WERI-Rb-1 (cell line): ENCODE measurements at regions not wholly inside any gene's neighbourhood (a gene's known extent, or its start where the extent isn't known, plus 50 kb on each side); places are given as distances from the start of the nearest gene placed in this dataset.

Source experiments
- DNase-seq: peaks from one replicate; pipeline ENCODE4 v3.0.0-alpha.2; 2020
- H3K27ac ChIP-seq: fragments of 250-450 bp; sonication (Bioruptor Pico); 2 replicates; pipeline ENCODE4 v1.5.1; 2020; ENCODE audit warnings: mild to moderate bottlenecking, moderate library complexity
- H3K27me3 ChIP-seq: fragments of 250-450 bp; sonication (Bioruptor Pico); 2 replicates; pipeline ENCODE4 v1.5.1; 2021; ENCODE audit warnings: mild to moderate bottlenecking, low read depth, moderate library complexity; ENCODE audit not compliant: insufficient read depth, severe bottlenecking
- H3K36me3 ChIP-seq: fragments of 250-450 bp; sonication (Bioruptor Pico); 2 replicates; pipeline ENCODE4 v1.5.1; 2020; ENCODE audit warnings: mild to moderate bottlenecking, moderate library complexity
- H3K4me3 ChIP-seq: 2 replicates; pipeline ENCODE4 v1.5.1; 2011; ENCODE audit warnings: low read depth, mild to moderate bottlenecking, control low read depth, low read length
- H3K9me3 ChIP-seq: fragments of 250-450 bp; sonication (Bioruptor Pico); 2 replicates; pipeline ENCODE4 v1.5.1; 2021; ENCODE audit warnings: mild to moderate bottlenecking, moderate library complexity; ENCODE audit not compliant: severe bottlenecking
- CTCF ChIP-seq: IDR thresholded peaks from 2 replicates; pipeline ENCODE4 v1.5.1; 2011; ENCODE audit warnings: low read depth, mild to moderate bottlenecking, control low read depth, inconsistent platforms, low read length

- Histone ChIP-seq H3K9me3 (no peaks in the 10 kb centered on the region), H3K27me3 (peaks cover 88% of the 10 kb centered on the region), H3K4me3 (no peak overlapping the region), H3K36me3 (no peaks in the 10 kb centered on the region), H3K27ac (no peak overlapping the region)
- DNase-seq, result no peak
- no peak for TF ChIP-seq CTCF
Measured at GRCh38 chr4:152243896-152244595, 291.8 kb downstream of the FBXW7 start.

- Histone ChIP-seq H3K4me3 (no peak overlapping the region), H3K27ac (no peak overlapping the region), H3K36me3 (no peaks in the 10 kb centered on the region), H3K9me3 (no peaks in the 10 kb centered on the region), H3K27me3 (peaks cover 84% of the 10 kb centered on the region)
- no peak for TF ChIP-seq CTCF
- DNase-seq, result no peak
Measured at GRCh38 chr4:152243206-152243605, 292.7 kb downstream of the FBXW7 start.

DNA sequence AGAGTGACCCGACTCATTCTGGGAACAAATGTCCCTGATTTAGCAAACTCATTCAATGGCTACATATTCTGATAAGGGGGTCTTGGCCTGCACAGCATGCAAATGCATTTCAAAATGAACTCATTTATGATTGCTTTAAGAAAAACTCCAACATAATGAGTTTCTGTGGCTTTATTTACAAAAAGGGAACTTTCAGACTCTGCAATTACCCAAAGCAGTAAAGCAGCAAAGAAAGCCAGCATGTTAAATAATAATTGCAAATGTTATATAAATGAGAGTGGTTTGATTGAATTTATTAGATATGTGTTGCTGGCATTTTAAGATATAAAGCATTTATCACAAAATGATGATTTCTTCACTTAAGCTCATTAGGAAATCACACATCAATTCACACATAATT is 295.7 kb downstream of the FBXW7 start:
- H3K27me3 ChIP-seq, result peaks cover 64% of the 10 kb centered on the region
- TF ChIP-seq CTCF, result no peak
- no peaks in the 10 kb centered on the region for H3K9me3 ChIP-seq
- H3K36me3 ChIP-seq, result no peaks in the 10 kb centered on the region
- DNase-seq, result no peak
- H3K4me3 ChIP-seq, result no peak overlapping the region
- H3K27ac ChIP-seq, result no peak overlapping the region

- Histone ChIP-seq H3K4me3 (no peak overlapping the region), H3K27me3 (peaks cover 62% of the 10 kb centered on the region), H3K9me3 (no peaks in the 10 kb centered on the region), H3K27ac (no peak overlapping the region), H3K36me3 (no peaks in the 10 kb centered on the region)
- no peak for TF ChIP-seq CTCF
- DNase-seq, result no peak
Measured at GRCh38 chr4:152239216-152239615, 296.7 kb downstream of the FBXW7 start.

- Histone ChIP-seq H3K27ac (no peak overlapping the region), H3K4me3 (no peak overlapping the region), H3K9me3 (no peaks in the 10 kb centered on the region), H3K27me3 (peaks cover 64% of the 10 kb centered on the region), H3K36me3 (no peaks in the 10 kb centered on the region)
- DNase-seq, result no peak
- no peak for TF ChIP-seq CTCF
Measured at GRCh38 chr4:152236519-152237056, 299.3 kb downstream of the FBXW7 start.

DNA sequence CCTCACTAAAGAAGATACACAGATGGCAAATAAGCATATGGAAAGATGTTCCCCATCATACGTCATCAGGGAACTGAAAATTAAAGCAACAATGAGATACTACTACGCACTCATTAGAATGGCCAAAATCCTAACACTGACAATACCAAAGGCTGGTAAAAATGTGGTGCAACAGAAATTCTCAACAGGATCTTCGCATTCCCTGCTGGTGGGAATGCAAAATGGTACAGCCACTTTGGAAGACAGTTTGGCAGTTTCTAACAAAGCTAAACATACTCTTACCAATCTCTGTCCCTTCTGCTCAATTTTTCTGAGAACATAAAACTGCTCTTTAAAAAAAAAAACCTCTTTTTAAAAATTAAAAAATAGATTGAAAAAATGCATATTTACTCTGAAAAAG is 300.2 kb downstream of the FBXW7 start:
- no peak overlapping the region for H3K4me3 ChIP-seq
- peaks cover 62% of the 10 kb centered on the region for H3K27me3 ChIP-seq
- H3K36me3 ChIP-seq, result no peaks in the 10 kb centered on the region
- no peak for TF ChIP-seq CTCF
- H3K9me3 ChIP-seq, result no peaks in the 10 kb centered on the region
- H3K27ac ChIP-seq, result no peak overlapping the region
- DNase-seq, result no peak
